Stimulated activated CD4-positive, alpha-beta T cell treated with anti-CD3 and anti-CD28 coated beads, TNF-alpha, amount 100 ng/mL, for 48 hours (primary cell): ENCODE measurements at regions not wholly inside any gene's neighbourhood (a gene's known extent, or its start where the extent isn't known, plus 50 kb on each side); places are given as distances from the start of the nearest gene placed in this dataset.
A peak's percentile ranks its signal among the peaks of the same experiment; 100 is the strongest.
"Not testable (repeated sequence)": the region's sequence is repeated elsewhere in the genome, so short reads cannot be mapped to it uniquely, and the experiment has no call there.

Source experiments
- DNase-seq, 3 donors: peaks; one replicate each; pipeline ENCODE4 v3.0.0-alpha.2; 2020; ENCODE audit warnings: low read depth in 3 of 3

GRCh38 chr5:68861099-68861498, 232.7 kb upstream of the SLC30A5 start:
- no peak for DNase-seq

- DNase-seq = no peak
Measured at GRCh38 chr5:68862560-68862959, 231.3 kb upstream of the SLC30A5 start.

GRCh38 chr5:68865192-68865591, 228.6 kb upstream of the SLC30A5 start:
- DNase-seq = not testable (repeated sequence)

GRCh38 chr5:68872088-68872839, 221.6 kb upstream of the SLC30A5 start:
- DNase-seq = no peak

GRCh38 chr5:68873198-68873597, 220.6 kb upstream of the SLC30A5 start:
- no peak for DNase-seq

GRCh38 chr5:68875351-68875750, 218.5 kb upstream of the SLC30A5 start:
- DNase-seq = no peak

- no peak for DNase-seq
Measured at GRCh38 chr5:68883436-68883835, 210.4 kb upstream of the SLC30A5 start.

GRCh38 chr5:68884144-68884754, 209.6 kb upstream of the SLC30A5 start:
- DNase-seq = no peak

- DNase-seq = no peak
Measured at GRCh38 chr5:68884883-68885282, 208.9 kb upstream of the SLC30A5 start.

GRCh38 chr5:68886814-68887213, 207.0 kb upstream of the SLC30A5 start:
- DNase-seq = no peak

GRCh38 chr5:68891718-68892117, 202.1 kb upstream of the SLC30A5 start:
- DNase-seq = peak; percentile 3 to 25 (median 5)

GRCh38 chr5:68894673-68895072, 199.1 kb upstream of the SLC30A5 start:
- no peak for DNase-seq

- DNase-seq = no peak
Measured at GRCh38 chr5:68898951-68899471, 194.8 kb upstream of the SLC30A5 start.

- DNase-seq = no peak
Measured at GRCh38 chr5:68911840-68912690, 181.7 kb upstream of the SLC30A5 start.

GRCh38 chr5:68915079-68915478, 178.7 kb upstream of the SLC30A5 start:
- no peak for DNase-seq

GRCh38 chr5:68918306-68918705, 175.5 kb upstream of the SLC30A5 start:
- no peak for DNase-seq

- DNase-seq = no peak
Measured at GRCh38 chr5:68919988-68920490, 173.8 kb upstream of the SLC30A5 start.

GRCh38 chr5:68920888-68921287, 172.9 kb upstream of the SLC30A5 start:
- no peak for DNase-seq

- no peak for DNase-seq
Measured at GRCh38 chr5:68922172-68922987, 171.4 kb upstream of the SLC30A5 start.

- DNase-seq = no peak
Measured at GRCh38 chr5:68924481-68925145, 169.2 kb upstream of the SLC30A5 start.
